Stimulated activated CD4-positive, alpha-beta T cell treated with anti-CD3 and anti-CD28 coated beads, Interleukin-2, amount 100 ng/mL, for 48 hours (primary cell): ENCODE measurements at regions not wholly inside any gene's neighbourhood (a gene's known extent, or its start where the extent isn't known, plus 50 kb on each side); places are given as distances from the start of the nearest gene placed in this dataset.
"Not testable (repeated sequence)": the region's sequence is repeated elsewhere in the genome, so short reads cannot be mapped to it uniquely, and the experiment has no call there.

Experiments
- DNase-seq, 2 donors: peaks; one replicate each; pipeline ENCODE4 v3.0.0-alpha.2; 2020

GRCh38 chr17:6251640-6252039 is 181.5 kb downstream of the WSCD1 start:
- DNase-seq: not testable (repeated sequence)

DNA sequence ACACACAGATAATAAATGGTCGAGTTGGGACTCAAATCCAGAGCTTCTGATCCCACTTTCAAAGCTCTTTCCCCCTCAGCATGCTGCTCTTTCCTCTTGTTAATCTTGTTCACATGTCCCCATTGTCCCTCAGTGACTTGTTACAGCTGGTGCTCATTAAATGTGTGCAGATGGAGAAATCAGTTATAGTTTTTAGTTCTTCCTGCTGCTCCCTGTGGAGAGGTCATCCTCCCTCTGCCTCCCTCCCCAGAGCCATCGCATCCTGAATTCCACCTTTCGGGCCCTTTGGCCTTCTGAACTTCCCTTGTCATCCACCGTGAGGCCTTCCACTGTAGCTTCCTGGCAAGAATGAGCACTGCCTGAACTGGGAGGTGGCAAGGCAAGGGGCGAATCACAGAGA is 179.6 kb downstream of the WSCD1 start:
- no peak for DNase-seq

- DNase-seq: no peak
Observed at GRCh38 chr17:6248061-6248460, 177.9 kb downstream of the WSCD1 start.

DNA sequence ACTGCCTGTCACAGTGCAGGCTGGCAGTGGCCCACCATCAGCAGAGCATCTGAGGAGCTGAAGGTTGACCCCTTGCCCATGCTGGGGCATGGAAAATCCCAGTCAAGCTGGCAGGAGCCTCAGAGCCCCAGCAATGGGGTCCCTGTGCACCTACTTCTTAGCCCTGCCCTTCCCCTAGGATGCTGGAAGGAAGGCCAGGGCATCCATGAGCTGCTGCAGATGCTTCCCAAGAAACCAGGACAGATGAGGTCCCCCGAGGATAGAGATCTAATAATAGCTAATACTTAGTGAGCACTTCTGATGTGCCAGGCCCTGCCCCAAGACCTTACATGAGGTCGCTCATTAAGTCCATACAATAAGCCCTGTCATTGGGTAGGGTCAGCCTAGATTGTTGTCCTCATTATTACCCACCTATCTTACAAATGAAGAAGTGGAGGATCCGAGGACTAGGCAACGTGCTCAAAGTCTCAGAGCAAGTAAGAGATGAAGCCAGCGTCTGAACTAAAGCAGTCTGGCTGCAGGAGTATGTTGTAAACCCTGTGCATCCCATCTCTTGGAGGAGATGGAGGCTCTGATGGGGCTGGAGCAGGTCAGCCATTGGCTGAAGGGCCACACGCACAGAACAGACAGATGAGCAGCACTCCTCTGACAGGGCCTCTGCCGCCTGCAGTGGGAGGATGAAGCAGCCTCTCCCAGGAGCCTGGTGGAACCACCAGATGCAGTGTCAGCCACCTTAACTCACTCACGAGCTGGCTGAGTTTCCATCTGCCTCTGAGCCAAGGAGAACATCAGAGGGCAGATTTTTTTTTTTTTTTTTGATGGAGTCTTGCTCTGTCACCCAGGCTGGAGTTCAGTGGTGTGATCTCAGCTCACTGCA is 175.4 kb downstream of the WSCD1 start:
- DNase-seq: no peak

DNA sequence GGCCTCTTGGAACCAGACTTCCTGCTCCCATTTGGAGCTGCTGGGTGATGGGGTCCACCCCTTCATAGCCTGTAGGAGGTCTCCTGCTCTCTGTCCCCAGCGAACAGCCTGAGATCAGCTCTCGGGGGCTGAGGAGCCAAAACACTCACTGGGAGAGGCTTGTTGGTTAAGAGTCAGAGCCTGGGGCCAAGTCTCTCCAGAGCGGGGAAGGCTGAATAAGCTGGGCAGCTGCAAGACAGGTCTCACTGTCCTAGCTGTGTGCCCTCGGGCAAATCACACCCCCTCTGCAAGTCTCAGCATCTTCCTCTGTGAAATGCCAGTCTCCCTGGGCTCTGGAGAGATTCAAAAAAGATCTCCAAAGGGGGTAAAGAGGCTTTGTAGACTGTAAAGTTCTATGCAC is 174.6 kb downstream of the WSCD1 start:
- no peak for DNase-seq

DNA sequence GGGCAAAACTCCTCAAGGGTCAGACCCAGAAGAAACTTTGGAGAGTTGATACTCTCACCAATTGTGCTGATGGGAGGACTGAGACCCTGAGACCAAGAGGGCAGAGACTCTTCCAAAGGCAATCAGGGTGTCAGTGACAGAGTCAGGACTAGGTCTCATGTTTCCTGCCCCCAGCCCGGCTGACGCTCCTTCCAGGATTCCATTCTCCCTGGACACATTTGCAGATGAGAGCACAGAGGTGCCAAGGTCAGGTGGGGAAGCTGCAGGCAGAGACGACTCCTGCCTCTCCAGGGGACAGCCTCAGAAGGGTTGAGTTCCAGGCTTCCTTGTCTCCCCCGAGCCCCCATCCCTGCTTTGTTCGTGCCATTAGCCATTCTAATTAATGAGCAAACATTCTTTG is 174.1 kb downstream of the WSCD1 start:
- DNase-seq: no peak

DNA sequence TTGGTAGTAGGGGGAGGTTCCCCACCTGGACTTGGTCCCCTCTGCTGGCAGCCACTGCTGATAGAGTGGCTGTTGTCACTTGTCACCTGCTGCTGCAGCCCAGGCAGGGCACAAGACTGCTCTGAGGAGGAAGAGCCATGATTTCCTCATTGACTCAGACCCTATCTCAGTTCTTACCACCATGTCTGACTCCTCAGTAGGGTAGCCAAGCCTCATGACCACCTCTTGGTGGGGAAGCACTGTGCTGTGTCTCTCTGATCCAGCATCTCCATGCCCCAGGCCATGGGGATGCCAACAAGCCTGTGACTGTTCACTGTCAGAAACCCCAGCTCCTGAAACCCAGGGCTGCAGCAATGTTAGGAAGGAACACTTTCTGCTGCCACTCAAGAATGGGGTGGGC is 173.0 kb downstream of the WSCD1 start:
- no peak for DNase-seq

GRCh38 chr17:6241996-6242395 is 171.8 kb downstream of the WSCD1 start:
- no peak for DNase-seq

DNA sequence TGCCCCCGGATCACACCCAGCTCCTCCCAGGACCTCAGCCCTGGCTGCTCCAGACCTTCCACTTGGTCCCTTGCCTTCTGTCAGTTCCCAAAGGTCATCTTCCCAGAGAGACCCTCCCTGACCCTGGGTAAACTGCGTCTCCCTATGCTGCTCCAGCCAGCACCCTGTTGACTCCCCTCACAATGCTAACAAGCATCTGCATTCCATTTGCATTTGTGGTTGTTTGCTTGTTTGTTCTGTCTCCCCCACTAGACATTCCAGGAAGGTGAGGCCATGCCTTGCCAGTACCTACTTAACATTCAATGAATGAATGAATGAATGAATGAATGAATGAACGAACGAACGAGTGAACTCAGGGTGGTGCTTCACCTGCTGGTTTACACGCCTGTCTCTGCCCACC is 171.2 kb downstream of the WSCD1 start:
- DNase-seq: no peak

GRCh38 chr17:6240601-6241000 is 170.4 kb downstream of the WSCD1 start:
- DNase-seq: no peak

DNA sequence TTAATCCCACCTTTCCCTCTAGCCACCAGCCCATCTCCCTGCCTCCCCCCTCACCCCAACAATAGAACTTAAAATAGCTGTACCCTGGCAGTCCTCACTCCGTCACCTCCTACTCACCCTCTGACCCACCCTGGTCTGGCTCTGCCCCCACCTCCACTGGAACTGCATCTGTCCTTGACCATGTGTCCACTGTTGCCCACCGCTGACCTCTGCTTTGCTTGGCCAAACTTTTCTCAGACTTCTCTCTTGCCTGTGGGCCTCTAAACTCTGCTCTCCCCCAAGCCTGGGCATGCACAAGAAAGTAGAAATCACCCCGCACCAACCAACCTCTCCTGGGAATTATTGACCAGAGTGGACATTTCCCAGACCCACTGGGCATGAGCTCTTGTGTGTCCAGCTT is 169.8 kb downstream of the WSCD1 start:
- no peak for DNase-seq

DNA sequence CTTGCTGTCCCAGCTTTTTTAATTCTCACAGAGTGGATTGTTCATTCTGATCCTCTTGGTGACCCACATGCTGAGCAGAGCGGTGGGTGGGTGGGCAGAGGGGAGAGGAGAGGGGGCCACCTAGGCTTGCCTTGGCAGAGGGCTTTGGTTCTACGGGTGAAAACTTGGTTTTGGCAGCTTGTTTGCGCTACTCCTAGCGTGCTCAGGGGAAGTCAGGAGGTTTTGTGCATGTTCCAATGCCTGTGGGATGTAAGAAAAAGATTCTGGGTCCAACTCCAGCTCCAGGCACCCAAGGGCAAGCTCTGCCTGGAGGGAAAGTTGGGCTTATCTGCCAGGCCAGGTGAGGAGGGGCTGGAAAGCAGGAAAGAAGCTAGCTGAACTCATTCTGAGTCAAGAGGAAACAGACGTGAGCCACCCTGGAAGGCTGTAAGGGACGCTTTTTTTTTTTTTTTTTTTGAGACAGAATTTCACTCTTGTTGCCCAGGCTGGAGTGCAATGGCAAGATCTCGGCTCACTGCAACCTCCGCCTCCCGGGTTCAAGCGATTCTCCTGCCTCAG is 169.1 kb downstream of the WSCD1 start:
- DNase-seq: no peak

DNA sequence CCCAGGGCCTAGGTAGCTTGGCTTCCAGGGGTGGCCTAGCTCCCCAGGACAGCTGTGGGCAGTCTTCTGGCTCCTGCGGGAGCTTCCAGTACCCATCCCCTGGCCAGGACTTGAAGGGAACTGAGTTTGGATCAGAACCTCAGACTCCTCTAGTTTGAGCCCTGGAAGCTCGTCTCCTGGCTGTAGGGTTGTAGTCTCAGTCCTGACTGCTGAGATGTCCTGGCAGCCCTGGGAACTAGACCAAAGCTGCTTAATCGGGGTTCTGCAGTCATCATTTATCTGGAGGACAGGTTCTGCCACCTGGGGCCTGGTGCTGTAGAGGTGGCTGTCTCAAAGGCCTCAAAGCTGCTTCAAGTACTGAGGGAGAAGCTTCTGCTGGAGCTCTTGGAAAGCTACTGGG is 163.7 kb downstream of the WSCD1 start:
- DNase-seq: no peak

DNA sequence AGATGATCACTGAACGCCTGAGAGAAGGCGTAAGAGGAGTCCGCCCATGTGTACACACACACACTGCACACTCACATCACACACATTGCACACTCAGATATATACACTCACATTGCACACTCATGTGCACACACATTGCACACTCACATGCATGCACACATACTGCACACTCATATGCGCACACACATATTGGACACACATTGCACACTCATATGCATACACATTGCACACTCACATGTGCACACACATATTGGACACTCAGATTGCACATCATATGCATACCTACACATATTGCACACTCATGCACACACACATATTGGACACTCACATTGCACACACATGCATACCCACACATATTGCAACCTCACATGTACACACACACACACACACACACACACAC is 163.2 kb downstream of the WSCD1 start:
- no peak for DNase-seq

DNA sequence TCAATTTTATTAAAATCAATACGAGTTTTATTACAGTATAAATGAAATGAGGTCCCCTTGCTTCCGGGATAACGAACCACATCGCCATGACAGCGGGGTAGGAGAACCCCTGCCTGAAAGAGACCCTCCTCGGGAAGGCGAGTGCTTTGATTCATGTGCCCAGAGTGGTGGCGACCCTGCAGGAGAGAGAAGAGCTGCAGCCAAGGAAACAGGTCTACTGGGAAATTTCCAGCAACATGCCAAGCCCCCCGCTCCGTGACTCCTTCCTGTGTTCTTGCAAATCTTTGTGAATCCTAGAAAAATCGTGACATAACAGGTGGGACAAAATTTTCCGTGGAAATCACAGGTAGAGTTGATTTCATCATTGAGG is 162.5 kb downstream of the WSCD1 start:
- no peak for DNase-seq

DNA sequence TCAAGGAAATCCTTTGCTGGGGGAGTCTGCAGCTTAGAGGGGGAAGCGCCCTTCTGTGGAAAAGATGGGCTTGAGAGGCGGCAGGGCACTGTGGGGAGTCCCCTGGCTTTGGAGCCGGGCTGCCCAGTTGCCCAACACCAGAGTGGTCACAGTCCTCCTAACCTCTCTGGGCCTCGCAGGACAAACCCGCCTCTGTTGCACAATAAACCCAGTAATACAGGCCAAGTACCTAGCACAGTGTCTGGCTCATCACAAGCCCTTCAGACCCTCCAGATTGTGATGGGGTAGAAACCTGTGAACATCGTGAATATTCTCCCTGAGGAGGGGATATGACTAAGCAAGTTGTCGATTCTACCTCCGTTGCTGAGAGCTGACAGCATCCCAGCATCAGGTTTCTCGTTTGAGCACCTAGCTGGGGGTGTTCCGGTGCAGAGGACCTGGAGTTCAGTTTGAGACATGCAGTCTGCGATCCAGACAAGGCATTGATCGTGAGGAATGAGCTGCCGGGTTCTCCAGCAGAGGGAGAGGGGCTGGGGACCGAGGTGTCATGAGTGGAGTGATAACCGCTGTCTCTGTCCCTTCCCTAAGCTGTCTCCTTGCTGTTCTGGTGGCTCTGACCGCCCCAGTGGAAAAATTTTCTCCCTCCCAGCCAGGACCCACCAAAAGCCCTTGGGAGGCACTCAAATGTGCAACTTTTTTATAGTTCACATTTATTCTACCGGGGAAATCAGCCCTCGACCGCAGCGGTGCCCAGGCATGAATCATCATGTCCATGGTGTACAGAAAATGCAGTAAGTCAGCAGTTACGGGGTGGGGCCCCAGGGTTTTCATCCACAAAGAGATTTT is 161.9 kb downstream of the WSCD1 start:
- DNase-seq: no peak

- DNase-seq: no peak
Observed at GRCh38 chr17:6231465-6231864, 161.3 kb downstream of the WSCD1 start.

DNA sequence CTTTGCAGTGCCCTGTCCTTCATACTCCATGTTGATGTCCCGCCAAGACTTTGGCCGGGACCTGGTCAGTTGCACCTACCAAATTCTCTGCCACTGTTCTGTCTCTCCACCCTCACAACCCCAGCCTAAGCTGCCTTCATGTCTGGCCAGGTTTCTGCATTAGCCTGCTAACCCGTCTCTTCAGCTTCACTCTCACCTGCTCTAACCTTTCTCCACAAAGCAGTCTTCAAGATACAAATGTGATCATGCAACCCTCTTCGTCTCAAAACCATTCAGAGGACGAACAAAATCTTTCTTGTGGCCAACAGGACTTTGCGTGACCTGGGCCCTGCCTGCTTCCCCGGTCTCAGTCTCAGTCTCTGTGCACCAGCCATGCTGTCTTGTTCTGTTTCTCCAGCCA is 148.2 kb downstream of the WSCD1 start:
- DNase-seq: no peak

- no peak for DNase-seq
Observed at GRCh38 chr17:6215071-6216035, 145.2 kb downstream of the WSCD1 start.

- no peak for DNase-seq
Observed at GRCh38 chr17:6213859-6214258, 143.7 kb downstream of the WSCD1 start.

- DNase-seq: no peak
Observed at GRCh38 chr17:6212766-6213165, 142.6 kb downstream of the WSCD1 start.

GRCh38 chr17:6209829-6210228 is 139.7 kb downstream of the WSCD1 start:
- no peak for DNase-seq
